MM.1S (cell line): ENCODE measurements at regions not wholly inside any gene's neighbourhood (a gene's known extent, or its start where the extent isn't known, plus 50 kb on each side); places are given as distances from the start of the nearest gene placed in this dataset.

ENCODE experiments used
- DNase-seq: peaks from one replicate; pipeline ENCODE4 v3.0.0-alpha.2; 2015
- H2AFZ ChIP-seq: fragments of 300-600 bp; sonication (generic); 2 replicates; pipeline ENCODE4 v1.6.0; 2016; ENCODE audit warnings: antibody characterized with exemption, low read length
- H3F3A ChIP-seq: fragments of 300-600 bp; sonication (generic); 2 replicates; pipeline ENCODE4 v1.6.1; 2016; ENCODE audit warnings: mild to moderate bottlenecking, antibody characterized with exemption, low read length, moderate library complexity, mixed read lengths; ENCODE audit not compliant: insufficient read depth
- H3K27ac ChIP-seq: fragments of 300-600 bp; sonication (generic); 2 replicates; pipeline ENCODE4 v1.5.1; 2016; ENCODE audit warnings: mild to moderate bottlenecking, low read length
- H3K27me3 ChIP-seq: fragments of 300-600 bp; sonication (generic); replicated peaks from 2 replicates; pipeline ENCODE4 v1.6.0; 2016; ENCODE audit warnings: low read length; ENCODE audit not compliant: insufficient read depth
- H3K36me3 ChIP-seq: fragments of 300-600 bp; sonication (generic); replicated peaks from 2 replicates; pipeline ENCODE4 v1.6.1; 2016; ENCODE audit warnings: mild to moderate bottlenecking, low read length, mixed read lengths; ENCODE audit not compliant: insufficient read depth
- H3K4me1 ChIP-seq: fragments of 300-600 bp; sonication (generic); 2 replicates; pipeline ENCODE4 v1.6.1; 2016; ENCODE audit warnings: low read length, mixed read lengths
- H3K4me2 ChIP-seq: fragments of 300-600 bp; sonication (generic); 2 replicates; pipeline ENCODE4 v1.6.0; 2016; ENCODE audit warnings: low read depth, low read length
- H3K4me3 ChIP-seq: fragments of 300-600 bp; sonication (generic); 2 replicates; pipeline ENCODE4 v1.5.1; 2016; ENCODE audit warnings: low read length, mixed read lengths
- H3K79me2 ChIP-seq: fragments of 300-600 bp; sonication (generic); 2 replicates; pipeline ENCODE4 v1.6.1; 2016; ENCODE audit warnings: mixed run types, low read length, mixed read lengths
- H3K9ac ChIP-seq: fragments of 300-600 bp; sonication (generic); 2 replicates; pipeline ENCODE4 v1.6.1; 2016; ENCODE audit warnings: low read length, mixed read lengths
- H3K9me2 ChIP-seq: fragments of 300-600 bp; sonication (generic); replicated peaks from 2 replicates; pipeline ENCODE4 v1.6.1; 2016; ENCODE audit warnings: mild to moderate bottlenecking, low read length, mixed read lengths; ENCODE audit not compliant: insufficient read depth
- H3K9me3 ChIP-seq: fragments of 300-600 bp; sonication (generic); replicated peaks from 2 replicates; pipeline ENCODE4 v1.6.1; 2016; ENCODE audit warnings: mild to moderate bottlenecking, low read length, mixed read lengths; ENCODE audit not compliant: insufficient read depth
- H4K20me1 ChIP-seq: fragments of 300-600 bp; sonication (generic); 2 replicates; pipeline ENCODE4 v1.6.1; 2016; ENCODE audit warnings: mild to moderate bottlenecking, low read length, moderate library complexity, mixed read lengths; ENCODE audit not compliant: insufficient read depth
- EZH2 ChIP-seq: fragments of 300-600 bp; sonication (generic); optimal IDR thresholded peaks from 2 replicates; pipeline ENCODE3; 2017; ENCODE audit warnings: low read depth, mild to moderate bottlenecking, antibody characterized with exemption, low read length, mixed read lengths
- EZH2phosphoT487 ChIP-seq: fragments of 300-600 bp; sonication (generic); IDR thresholded peaks from 2 replicates; pipeline ENCODE4 v1.6.1; 2018; ENCODE audit warnings: antibody characterized with exemption, low read length
- TF ChIP-seq, protein P1 (sequence below): fragments of 300-600 bp; sonication (generic); IDR thresholded peaks from 2 replicates; pipeline ENCODE4 v1.5.1; 2016; ENCODE audit warnings: antibody characterized with exemption, low read length, mixed read lengths

DNA sequence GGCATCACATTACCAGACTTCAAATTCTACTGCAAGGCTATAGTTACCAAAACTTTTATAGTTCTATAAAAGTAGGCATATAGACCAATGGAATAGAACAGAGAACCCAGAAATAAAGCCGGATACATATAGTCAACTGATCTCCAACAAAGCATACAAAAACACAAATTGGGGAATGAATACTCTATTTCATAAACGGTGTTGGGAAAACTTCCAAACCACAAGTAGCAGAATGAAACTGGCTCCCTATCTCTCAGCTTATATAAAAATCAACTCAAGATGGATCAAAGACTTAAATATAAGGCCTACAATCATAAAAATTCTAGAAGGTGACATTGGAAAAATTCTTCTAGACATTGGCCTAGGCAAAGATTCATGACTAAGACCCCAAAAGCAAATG lies 187.9 kb upstream of the PLXNC1 start:
- Histone ChIP-seq H3K4me3 (no peak overlapping the region), H3K9ac (no peak overlapping the region), H3K27ac (no peak overlapping the region), H3F3A (no peaks in the 10 kb centered on the region), H3K9me3 (no peaks in the 10 kb centered on the region), H3K4me2 (no peak overlapping the region), H3K27me3 (no peaks in the 10 kb centered on the region), H2AFZ (no peak overlapping the region), H3K9me2 (no peaks in the 10 kb centered on the region), H3K4me1 (no peaks in the 10 kb centered on the region), H4K20me1 (no peaks in the 10 kb centered on the region), H3K36me3 (no peaks in the 10 kb centered on the region), H3K79me2 (no peaks in the 10 kb centered on the region)
- TF ChIP-seq, protein P1, sequence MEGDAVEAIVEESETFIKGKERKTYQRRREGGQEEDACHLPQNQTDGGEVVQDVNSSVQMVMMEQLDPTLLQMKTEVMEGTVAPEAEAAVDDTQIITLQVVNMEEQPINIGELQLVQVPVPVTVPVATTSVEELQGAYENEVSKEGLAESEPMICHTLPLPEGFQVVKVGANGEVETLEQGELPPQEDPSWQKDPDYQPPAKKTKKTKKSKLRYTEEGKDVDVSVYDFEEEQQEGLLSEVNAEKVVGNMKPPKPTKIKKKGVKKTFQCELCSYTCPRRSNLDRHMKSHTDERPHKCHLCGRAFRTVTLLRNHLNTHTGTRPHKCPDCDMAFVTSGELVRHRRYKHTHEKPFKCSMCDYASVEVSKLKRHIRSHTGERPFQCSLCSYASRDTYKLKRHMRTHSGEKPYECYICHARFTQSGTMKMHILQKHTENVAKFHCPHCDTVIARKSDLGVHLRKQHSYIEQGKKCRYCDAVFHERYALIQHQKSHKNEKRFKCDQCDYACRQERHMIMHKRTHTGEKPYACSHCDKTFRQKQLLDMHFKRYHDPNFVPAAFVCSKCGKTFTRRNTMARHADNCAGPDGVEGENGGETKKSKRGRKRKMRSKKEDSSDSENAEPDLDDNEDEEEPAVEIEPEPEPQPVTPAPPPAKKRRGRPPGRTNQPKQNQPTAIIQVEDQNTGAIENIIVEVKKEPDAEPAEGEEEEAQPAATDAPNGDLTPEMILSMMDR: no peak
- TF ChIP-seq EZH2: no peak
- TF ChIP-seq EZH2phosphoT487: no peak
- no peak for DNase-seq

DNA sequence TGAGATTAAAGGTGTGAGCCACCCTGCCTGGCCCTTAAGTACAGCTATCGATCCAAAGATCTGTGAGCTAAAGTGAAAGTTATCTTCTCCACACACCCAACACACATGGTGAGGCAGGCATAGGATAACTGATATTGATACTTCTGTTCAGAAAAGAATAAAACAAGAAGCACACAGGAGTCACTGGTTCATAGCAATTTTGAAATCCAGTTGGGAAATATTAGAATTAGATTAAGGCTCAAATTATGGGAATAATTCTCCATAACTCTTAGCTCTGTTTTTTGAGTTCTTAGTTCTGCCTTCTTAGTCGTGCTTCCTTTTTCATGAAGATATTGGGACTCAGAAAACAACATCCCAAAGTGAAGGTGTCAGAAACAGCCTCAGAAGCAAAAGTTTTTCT lies 186.0 kb upstream of the PLXNC1 start:
- no peaks in the 10 kb centered on the region for H3K79me2 ChIP-seq
- H3K27ac ChIP-seq: no peak overlapping the region
- H4K20me1 ChIP-seq: no peaks in the 10 kb centered on the region
- no peaks in the 10 kb centered on the region for H3K27me3 ChIP-seq
- no peak overlapping the region for H3K9ac ChIP-seq
- H3K4me2 ChIP-seq: no peak overlapping the region
- DNase-seq: no peak
- H3K9me2 ChIP-seq: no peaks in the 10 kb centered on the region
- no peaks in the 10 kb centered on the region for H3K9me3 ChIP-seq
- H3K36me3 ChIP-seq: no peaks in the 10 kb centered on the region
- H3K4me1 ChIP-seq: no peaks in the 10 kb centered on the region
- no peak overlapping the region for H2AFZ ChIP-seq
- TF ChIP-seq, protein P1: no peak
- no peak for TF ChIP-seq EZH2
- TF ChIP-seq EZH2phosphoT487: no peak
- H3F3A ChIP-seq: no peaks in the 10 kb centered on the region
- H3K4me3 ChIP-seq: no peak overlapping the region

DNA sequence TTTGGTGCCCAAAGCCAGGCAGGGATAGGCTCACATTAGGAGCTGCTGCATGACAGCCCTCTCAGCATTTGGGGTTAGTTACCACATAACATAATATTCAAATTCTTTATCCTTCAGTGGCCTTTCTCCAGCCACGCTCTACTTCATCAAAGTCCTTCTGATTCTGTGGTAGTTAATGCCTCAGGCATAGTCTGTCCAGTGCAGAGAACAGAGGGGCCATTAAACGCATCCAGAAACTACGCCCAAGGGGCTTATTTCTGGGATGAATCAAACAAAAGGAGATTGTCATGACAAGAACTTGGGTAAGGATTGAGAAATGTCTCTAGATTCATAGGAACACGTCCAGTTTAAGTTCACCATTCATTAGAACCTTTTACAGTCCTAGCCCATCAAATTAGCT lies 183.4 kb upstream of the PLXNC1 start:
- no peak overlapping the region for H3K4me2 ChIP-seq
- no peak for TF ChIP-seq EZH2
- TF ChIP-seq, protein P1: no peak
- no peak overlapping the region for H3K9ac ChIP-seq
- H3K9me3 ChIP-seq: no peaks in the 10 kb centered on the region
- no peak for DNase-seq
- no peaks in the 10 kb centered on the region for H3K4me1 ChIP-seq
- no peaks in the 10 kb centered on the region for H3K27me3 ChIP-seq
- H3K79me2 ChIP-seq: no peaks in the 10 kb centered on the region
- H3K36me3 ChIP-seq: no peaks in the 10 kb centered on the region
- H4K20me1 ChIP-seq: no peaks in the 10 kb centered on the region
- H3F3A ChIP-seq: no peaks in the 10 kb centered on the region
- no peak overlapping the region for H3K4me3 ChIP-seq
- H2AFZ ChIP-seq: no peak overlapping the region
- no peak overlapping the region for H3K27ac ChIP-seq
- H3K9me2 ChIP-seq: no peaks in the 10 kb centered on the region
